ENCODE measurements at regions not wholly inside any gene's neighbourhood (a gene's known extent, or its start where the extent isn't known, plus 50 kb on each side); places are given as distances from the start of the nearest gene placed in this dataset.

DNA sequence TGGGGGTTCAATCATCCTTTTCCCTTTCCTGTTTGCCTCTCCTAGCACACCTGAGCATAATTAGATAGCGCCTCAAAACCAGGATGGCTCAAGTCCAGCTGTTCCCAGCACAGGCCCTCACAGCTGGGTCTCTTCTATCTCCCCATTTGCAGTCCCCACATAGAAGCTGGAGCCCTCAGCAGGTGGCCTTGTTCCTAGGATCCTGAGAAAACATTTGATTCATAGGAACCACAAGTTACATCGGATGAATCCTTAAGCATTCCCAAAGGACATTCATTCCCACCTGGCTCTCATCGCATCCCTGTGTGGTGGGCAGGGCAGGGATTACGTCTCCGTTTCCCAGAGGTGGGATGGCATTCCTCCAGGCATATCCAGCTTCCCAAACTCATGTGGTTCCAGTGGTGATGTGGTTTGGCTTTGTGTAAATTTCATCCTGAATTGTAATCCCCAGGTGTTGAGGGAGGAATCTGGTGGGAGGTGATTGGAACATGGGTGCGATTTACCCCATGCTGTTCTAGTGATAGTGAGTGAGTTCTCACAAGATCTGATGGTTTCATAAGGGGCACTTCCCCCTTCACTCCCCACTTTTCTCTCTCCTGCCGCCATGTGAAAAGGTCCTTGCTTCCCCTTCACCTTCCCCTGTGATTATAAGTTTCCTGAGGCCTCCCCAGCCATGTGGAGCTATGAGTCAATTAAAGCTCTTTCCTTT lies 49.8 kb upstream of the LEP start:
- CTCF ChIA-PET = interaction anchor here (1.0 kb wide), 1 partner anchor 56 kb away, joined by 4 read pairs; no protein-coding TSS in a partner anchor
- DNase-seq (ENCODE audit: extremely low spot score) = no peak
- POLR2A ChIA-PET = no interaction called here
- no peak for TF ChIP-seq L3MBTL2 (conservative IDR thresholded peaks at IDR 0.05)
- no peak for TF ChIP-seq FOXA1 (IDR thresholded peaks at IDR 0.05)
- TF ChIP-seq SUZ12 (IDR thresholded peaks at IDR 0.05) = no peak
- no peak for TF ChIP-seq ZNF384 (IDR thresholded peaks at IDR 0.05)
